GM12874 (cell line): ENCODE measurements at regions not wholly inside any gene's neighbourhood (a gene's known extent, or its start where the extent isn't known, plus 50 kb on each side); places are given as distances from the start of the nearest gene placed in this dataset.

ENCODE experiments used
- CTCF ChIP-seq: IDR thresholded peaks from 2 replicates; pipeline ENCODE4 v1.5.1; 2011; ENCODE audit warnings: low read depth, mild to moderate bottlenecking, control low read depth, low read length, moderate library complexity; ENCODE audit not compliant: insufficient read depth

DNA sequence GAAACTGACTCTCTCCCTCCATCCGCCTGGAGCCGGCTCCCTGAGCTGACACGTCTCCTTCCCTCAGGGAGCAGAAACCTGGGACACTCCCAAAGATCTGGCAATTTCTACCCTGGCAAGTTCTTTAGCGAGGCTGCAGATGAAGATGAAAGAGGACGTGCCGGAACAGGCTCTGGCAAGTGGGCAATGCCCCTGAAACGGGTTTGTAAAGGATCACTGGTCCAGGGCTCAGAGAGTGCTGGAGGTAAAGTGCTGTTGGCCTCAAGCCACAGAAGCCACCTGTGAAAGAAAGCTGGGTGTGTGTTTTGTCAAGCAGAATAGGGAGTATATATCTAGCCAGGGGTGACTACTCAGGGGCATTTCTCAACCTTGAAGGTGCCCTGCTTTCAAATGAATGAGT lies 131.4 kb upstream of the ATP6AP2 start:
- TF ChIP-seq CTCF: no peak

- no peak for TF ChIP-seq CTCF
Measured at GRCh38 chrX:40448793-40449192, 132.0 kb upstream of the ATP6AP2 start.

GRCh38 chrX:40446921-40447320 lies 133.8 kb upstream of the ATP6AP2 start:
- no peak for TF ChIP-seq CTCF

GRCh38 chrX:40445691-40446090 lies 135.1 kb upstream of the ATP6AP2 start:
- TF ChIP-seq CTCF: no peak

DNA sequence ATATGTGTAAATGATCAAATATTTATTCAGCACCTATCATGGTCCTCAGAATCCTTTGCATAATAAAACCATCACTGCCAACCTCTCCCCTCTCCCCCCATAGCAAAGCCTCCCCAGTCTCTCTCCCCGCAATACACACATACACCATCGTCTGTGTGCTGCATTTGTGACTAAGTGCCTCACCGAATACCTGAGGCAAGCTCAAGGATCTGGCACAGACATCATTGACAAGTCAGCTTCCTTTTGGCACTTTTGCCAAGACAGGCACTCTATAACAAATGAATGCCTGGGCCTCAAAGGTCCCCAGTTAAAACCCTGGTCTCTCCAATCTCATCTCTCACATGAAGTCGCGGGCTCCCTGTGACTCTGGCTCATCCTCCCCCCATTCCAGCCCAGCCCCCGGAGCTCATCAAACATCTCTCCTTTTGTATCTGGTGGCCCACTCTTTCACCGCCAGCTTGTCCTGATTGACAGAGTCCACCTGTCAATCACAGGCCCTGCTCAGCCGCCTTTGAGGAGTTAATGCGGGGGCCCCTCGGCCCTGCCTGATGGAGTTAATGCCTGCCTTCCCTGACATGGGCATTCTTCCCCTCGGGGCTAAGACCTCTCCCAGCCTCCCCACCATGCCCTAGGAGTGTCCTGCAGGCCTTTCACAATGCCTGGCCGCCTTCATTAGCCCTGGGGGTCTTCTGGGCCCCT lies 135.8 kb upstream of the ATP6AP2 start:
- no peak for TF ChIP-seq CTCF

- no peak for TF ChIP-seq CTCF
Measured at GRCh38 chrX:40444133-40444532, 136.6 kb upstream of the ATP6AP2 start.

DNA sequence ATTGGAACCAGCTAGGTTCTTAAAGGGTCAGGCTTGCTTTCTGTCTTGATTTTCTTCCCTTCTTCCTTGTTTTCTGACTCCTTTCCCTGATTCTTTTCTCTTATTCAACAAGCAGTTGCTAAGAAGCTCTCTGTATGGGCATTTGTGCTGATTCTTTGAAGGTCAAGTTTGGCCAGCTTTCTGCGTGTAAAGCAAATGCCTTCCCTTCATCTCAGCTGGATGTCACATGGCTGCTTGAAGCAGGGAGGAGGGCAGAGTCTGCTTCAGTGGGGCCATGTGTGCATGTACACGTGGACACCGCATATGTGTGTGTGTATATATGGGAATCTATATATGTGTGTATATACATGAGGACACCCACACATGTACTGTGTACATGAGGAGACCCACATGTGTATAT lies 139.9 kb upstream of the ATP6AP2 start:
- no peak for TF ChIP-seq CTCF
